ENCODE measurements at regions not wholly inside any gene's neighbourhood (a gene's known extent, or its start where the extent isn't known, plus 50 kb on each side); places are given as distances from the start of the nearest gene placed in this dataset.

GRCh38 chr10:109504401-109504800 is 418.9 kb downstream of the XPNPEP1 start:
- no peak for DNase-seq (ENCODE audit: low spot score)

- no peak for DNase-seq (ENCODE audit: low spot score)
Observed at GRCh38 chr10:109487691-109488090, 435.6 kb downstream of the XPNPEP1 start.

DNA sequence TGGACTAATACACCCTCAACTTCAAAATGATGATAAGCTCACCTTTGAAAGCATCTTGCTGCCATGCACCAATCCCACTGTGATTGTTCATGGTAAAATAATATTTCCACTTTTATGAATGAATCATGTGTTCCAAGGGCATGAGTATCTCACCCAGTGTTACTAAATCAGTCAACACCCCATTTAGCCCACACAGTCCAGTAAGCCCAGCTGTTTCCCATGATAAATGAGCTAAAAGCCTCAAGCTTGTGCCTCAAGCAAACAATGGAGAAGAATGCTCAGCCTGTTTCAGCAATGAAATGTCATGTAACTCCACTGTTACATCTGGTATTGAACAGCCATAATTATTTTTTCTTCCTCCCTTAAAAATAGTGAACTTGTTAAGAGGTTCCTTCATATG is 442.5 kb downstream of the XPNPEP1 start:
- DNase-seq (ENCODE audit: low spot score): no peak

DNA sequence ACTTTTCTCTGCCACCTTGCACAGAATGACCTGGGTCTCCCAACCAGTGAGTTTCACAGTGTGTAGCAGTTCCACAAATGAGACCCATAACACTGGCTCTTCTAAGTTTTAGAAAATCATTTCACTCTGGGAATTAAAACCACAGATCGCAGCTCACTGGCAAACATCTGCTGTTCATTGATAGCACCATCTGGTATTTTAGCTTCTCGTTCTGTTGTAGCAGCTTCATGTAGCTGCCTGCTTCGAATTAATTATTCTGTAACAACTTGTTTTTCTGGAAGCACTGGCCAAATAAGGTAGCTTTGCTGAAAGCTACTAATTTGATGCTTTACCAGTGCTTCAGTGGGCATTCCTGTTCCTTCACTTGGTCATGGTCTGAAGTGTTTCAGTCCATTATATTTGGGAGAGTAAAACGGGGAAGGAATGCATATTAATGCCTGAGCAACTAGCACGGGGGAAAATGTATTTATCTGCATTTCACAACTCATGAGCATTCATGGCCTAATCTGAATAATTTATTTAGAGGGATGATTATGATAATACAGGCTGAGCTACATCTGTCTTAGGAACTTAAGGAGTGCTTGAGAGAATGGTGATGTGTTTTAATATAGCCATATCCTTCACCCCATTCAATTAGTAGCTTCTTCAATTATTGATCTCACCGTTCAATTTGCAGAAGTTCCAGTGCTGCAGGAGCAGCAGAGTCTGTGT is 447.4 kb downstream of the XPNPEP1 start:
- DNase-seq (ENCODE audit: low spot score): no peak

GRCh38 chr10:109474812-109475211 is 448.5 kb downstream of the XPNPEP1 start:
- no peak for DNase-seq (ENCODE audit: low spot score)

GRCh38 chr10:109474261-109474660 is 449.1 kb downstream of the XPNPEP1 start:
- DNase-seq (ENCODE audit: low spot score): no peak

- DNase-seq (ENCODE audit: low spot score): no peak
Observed at GRCh38 chr10:109467551-109467950, 455.8 kb downstream of the XPNPEP1 start.

GRCh38 chr10:109464949-109465348 is 458.4 kb downstream of the XPNPEP1 start:
- DNase-seq (ENCODE audit: low spot score): no peak

GRCh38 chr10:109457302-109457638 is 466.0 kb downstream of the XPNPEP1 start:
- DNase-seq (ENCODE audit: low spot score): no peak

- no peak for DNase-seq (ENCODE audit: low spot score)
Observed at GRCh38 chr10:109456566-109457301, 466.6 kb downstream of the XPNPEP1 start.

- no peak for DNase-seq (ENCODE audit: low spot score)
Observed at GRCh38 chr10:109454691-109455090, 468.6 kb downstream of the XPNPEP1 start.

DNA sequence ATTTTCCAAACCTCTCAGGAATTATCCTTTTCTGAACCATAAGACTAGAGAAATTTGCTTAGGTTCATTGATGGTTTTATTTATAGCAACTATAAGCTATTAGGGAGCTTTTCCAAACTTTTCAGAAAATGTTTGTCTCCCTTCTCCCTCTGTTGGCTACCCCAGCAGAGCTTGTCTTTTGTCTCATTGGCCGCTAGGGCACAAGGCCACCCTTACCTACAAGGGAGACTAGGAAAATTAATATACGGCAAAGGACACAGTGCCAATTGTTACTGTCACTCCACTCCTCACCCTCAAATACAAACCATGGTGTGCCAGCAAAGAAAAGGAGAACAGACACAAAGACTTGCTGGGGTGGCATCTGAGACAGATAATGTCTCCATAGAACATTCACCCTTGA is 471.4 kb downstream of the XPNPEP1 start:
- no peak for DNase-seq (ENCODE audit: low spot score)

- no peak for DNase-seq (ENCODE audit: low spot score)
Observed at GRCh38 chr10:109450702-109451101, 472.6 kb downstream of the XPNPEP1 start.

DNA sequence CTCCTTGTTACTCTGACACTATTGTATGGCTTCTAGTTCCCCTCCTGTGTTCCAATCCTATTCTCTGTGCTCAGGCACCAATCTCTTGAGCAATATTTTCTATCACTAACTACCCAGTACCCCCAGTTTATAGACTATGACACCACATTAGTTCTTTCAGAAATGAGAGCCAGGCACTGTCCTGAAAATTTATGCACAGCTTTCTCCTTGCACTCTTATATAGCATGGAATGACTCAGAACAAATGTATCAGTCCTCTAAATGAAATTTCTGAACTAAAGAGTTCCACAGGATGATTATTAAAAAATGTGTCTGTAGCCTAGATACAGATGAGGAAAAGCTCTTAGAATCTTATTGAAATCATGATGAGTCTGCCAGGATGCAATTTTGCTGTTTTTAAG is 489.9 kb downstream of the XPNPEP1 start:
- DNase-seq (ENCODE audit: low spot score): no peak

DNA sequence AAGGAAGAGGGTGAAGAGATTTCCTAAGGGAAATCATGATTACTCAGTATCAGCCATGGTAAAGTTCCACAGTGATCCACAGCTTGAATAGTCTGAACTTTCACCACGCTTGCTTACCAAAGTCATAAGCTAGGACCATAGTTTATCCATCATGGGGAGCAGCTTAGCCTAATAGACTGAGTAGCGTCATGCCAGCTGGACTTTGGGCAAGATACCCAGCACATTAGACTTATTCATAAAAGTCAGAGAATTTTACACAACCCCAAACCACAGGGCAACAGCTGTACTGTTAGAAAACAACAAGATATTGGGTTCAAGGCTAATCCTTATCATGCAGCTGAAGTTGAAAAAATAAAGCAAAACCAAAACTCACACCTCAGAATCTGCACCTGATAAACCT is 491.0 kb downstream of the XPNPEP1 start:
- no peak for DNase-seq (ENCODE audit: low spot score)

DNA sequence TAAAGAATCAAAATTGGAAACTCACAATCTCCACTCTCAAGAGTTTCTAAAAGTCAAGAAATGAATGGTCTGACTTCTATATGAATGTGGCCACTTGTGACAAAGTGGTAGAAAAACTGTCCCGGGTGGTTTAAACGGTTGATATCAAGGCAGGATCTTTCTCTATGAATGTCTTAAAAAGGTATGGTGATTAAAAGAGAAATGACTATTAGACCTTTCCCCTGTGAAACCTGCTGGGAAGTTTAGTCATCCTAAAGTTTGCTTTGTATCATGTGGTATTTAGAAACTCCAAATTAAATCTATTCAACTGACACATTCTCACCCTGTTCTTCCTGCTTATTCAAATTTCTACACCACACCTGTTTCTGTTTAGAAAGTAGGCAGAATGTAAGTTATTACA is 492.5 kb downstream of the XPNPEP1 start:
- DNase-seq (ENCODE audit: low spot score): no peak

DNA sequence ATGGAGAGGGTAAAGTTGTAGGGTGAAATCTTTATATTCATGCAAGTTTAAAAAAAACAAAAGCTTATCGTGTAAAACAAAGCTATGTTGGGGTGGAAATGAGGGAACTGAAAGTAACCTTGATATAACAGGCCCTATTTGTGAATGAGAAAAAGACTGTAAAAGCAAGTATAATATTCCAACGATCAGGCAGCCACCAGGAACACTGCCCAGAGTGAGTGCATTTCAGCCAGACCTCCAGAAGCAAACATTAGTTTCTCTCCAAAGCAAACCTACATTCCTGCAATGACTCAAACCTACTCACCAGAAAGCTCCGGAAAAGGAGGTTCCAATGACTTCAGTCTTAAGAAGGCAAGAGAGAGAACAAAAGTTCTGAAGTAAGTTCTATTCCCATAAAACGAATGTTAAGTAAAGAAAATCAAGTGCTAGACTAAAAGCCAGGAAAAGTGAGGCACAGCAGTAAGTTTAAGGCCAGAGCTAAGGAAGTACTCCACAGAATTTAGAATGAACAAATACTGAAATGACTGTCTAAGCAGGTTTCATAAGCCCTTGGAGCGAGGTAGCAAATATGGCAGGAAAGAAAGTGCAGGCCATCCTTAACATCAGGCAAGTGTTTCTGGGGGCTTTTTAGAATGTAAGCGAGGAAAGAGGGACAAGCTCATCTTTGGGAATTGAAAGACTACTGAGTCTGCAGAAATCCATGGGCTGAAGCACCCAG is 493.1 kb downstream of the XPNPEP1 start:
- no peak for DNase-seq (ENCODE audit: low spot score)

DNA sequence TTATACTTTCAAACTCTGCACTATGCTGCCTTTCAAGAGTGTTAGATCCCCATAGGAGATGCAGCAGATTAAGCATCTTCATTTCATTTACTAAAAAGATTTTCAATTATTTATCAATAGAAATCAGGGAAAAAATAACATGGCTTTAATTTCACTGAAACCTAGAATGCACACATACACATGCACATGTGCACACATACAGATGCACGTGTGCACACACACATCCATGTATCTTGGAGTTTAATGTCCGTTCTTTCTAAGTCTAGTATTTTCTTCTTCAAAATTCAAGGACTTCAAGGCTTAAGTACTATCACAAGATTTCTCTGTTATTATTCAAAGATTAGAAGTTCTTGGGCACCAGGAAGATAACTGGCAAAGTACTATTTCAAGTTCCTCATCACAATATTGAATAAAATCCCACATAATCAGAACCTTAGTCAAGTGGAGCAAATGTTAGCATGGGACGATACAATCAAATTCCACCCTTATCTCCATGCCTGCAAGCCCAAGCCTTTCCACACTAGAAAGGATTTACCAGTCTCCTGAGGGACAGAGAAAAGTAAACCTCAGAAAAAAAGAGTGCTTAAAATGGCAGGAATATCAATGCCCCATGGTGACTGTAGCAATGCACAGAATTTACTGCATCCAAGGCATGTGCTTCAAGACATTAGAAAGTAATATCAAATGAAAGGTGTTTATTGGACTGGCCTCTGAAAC is 494.4 kb downstream of the XPNPEP1 start:
- no peak for DNase-seq (ENCODE audit: low spot score)

- DNase-seq (ENCODE audit: low spot score): peak; percentile 12
Observed at GRCh38 chr10:109427411-109427810, 495.9 kb downstream of the XPNPEP1 start.

DNA sequence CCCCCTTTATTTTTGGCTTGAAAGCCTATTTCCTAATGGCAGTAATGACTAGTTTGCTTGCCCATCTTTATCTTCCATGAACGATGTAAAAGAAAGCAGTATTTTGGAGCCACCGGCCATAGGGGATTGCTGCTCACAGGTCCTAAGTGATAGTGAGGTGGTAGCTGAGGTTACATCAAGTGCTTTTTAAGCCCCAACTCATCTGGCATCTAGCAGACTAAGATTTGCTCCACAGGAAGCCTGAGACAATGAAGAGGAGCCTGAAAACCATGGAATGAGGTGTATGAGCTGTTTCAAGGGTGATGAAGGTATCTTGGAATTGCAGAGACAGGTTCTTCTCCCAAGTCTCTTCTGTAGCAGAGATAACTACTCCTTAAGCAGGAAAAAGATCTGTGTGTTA is 496.3 kb downstream of the XPNPEP1 start:
- DNase-seq (ENCODE audit: low spot score): no peak

GRCh38 chr10:109418795-109419194 is 504.5 kb downstream of the XPNPEP1 start:
- DNase-seq (ENCODE audit: low spot score): no peak

- DNase-seq (ENCODE audit: low spot score): no peak
Observed at GRCh38 chr10:109417803-109418202, 505.5 kb downstream of the XPNPEP1 start.

All from mucosa of gallbladder (tissue), 1 donor.